Left ventricle myocardium inferior (tissue), 1 donor: ENCODE measurements at regions not wholly inside any gene's neighbourhood (a gene's known extent, or its start where the extent isn't known, plus 50 kb on each side); places are given as distances from the start of the nearest gene placed in this dataset.

Experiments
- DNase-seq: peaks from one replicate; pipeline ENCODE4 v3.0.0-alpha.2; 2020
- H3K27ac ChIP-seq: fragments of 200-600 bp; replicated peaks from 2 replicates; pipeline ENCODE4 v1.8.0; 2021
- H3K27me3 ChIP-seq: fragments of 200-600 bp; 2 replicates; pipeline ENCODE4 v1.8.0; 2021; ENCODE audit warnings: low read depth
- H3K36me3 ChIP-seq: fragments of 200-600 bp; 2 replicates; pipeline ENCODE4 v1.8.0; 2021
- H3K4me1 ChIP-seq: fragments of 200-600 bp; 2 replicates; pipeline ENCODE4 v1.8.0; 2021
- H3K4me3 ChIP-seq: fragments of 200-600 bp; 2 replicates; pipeline ENCODE4 v1.8.0; 2021; ENCODE audit warnings: mild to moderate bottlenecking, moderate library complexity
- H3K9me3 ChIP-seq: fragments of 200-600 bp; replicated peaks from 2 replicates; pipeline ENCODE4 v1.8.0; 2021
- intact Hi-C: fragments of 100-400 bp; cut with micrococcal nuclease; formaldehyde crosslinking; loops from one replicate; pipeline ENCODE4 v1.11.0; 2022
- TF ChIP-seq, protein P1 (sequence below): fragments of 200-600 bp; IDR thresholded peaks from 2 replicates; pipeline ENCODE4 v1.8.0; 2021; ENCODE audit warnings: antibody characterized with exemption, mild to moderate bottlenecking, borderline replicate concordance
- donor health status: DM: no; HTN: yes; CAD: no; lungs with severe emphysema.

- Histone ChIP-seq H3K4me1 (no peaks in the 10 kb centered on the region), H3K4me3 (no peak overlapping the region), H3K27ac (no peak overlapping the region), H3K36me3 (no peaks in the 10 kb centered on the region), H3K27me3 (no peaks in the 10 kb centered on the region), H3K9me3 (no peaks in the 10 kb centered on the region)
- intact Hi-C loops: no loop called here
- no peak for DNase-seq
- TF ChIP-seq, protein P1, sequence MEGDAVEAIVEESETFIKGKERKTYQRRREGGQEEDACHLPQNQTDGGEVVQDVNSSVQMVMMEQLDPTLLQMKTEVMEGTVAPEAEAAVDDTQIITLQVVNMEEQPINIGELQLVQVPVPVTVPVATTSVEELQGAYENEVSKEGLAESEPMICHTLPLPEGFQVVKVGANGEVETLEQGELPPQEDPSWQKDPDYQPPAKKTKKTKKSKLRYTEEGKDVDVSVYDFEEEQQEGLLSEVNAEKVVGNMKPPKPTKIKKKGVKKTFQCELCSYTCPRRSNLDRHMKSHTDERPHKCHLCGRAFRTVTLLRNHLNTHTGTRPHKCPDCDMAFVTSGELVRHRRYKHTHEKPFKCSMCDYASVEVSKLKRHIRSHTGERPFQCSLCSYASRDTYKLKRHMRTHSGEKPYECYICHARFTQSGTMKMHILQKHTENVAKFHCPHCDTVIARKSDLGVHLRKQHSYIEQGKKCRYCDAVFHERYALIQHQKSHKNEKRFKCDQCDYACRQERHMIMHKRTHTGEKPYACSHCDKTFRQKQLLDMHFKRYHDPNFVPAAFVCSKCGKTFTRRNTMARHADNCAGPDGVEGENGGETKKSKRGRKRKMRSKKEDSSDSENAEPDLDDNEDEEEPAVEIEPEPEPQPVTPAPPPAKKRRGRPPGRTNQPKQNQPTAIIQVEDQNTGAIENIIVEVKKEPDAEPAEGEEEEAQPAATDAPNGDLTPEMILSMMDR: no peak
Observed at GRCh38 chr5:130333089-130333488, 428.8 kb downstream of the CHSY3 start.

- H3K36me3 ChIP-seq: no peaks in the 10 kb centered on the region
- intact Hi-C loops: no loop called here
- H3K4me1 ChIP-seq: no peaks in the 10 kb centered on the region
- H3K4me3 ChIP-seq: no peak overlapping the region
- TF ChIP-seq, protein P1: no peak
- no peak overlapping the region for H3K27ac ChIP-seq
- DNase-seq: no peak
- H3K9me3 ChIP-seq: no peaks in the 10 kb centered on the region
- no peaks in the 10 kb centered on the region for H3K27me3 ChIP-seq
Observed at GRCh38 chr5:130331332-130331731, 427.1 kb downstream of the CHSY3 start.

DNA sequence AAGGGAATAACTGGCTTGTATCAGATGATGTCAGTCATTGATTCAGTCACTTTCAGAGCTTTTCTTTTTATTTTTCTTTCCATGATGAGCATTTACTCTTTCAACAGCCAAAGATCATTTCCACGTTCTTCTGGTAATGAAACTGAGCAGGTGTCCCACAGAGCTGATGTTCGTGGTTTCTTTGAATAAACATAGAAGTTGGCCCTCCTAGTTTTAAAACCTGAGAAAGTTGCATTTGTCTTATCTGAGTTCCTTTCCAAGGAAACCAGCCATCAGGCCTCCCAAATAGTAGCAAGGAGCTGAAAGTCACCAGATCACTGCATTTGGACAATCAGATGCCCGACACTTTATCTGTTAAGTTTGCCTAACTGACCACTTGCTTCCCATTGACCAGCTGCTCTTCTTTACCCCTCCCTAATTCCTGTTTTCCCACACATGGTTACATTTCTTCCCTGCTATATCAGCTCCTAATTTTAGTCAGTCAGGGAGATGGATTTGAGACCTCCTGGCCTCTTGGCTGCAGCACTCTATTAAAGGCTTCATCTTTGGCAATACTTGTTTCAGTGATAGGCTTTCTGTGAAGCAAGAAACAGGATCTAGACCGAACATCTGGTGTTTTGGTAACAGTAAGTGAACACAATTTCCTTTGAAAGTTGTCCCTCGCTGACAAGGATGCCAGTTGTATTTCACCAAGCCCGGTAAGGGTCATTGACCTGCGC is 420.8 kb downstream of the CHSY3 start:
- Histone ChIP-seq H3K4me1 (no peaks in the 10 kb centered on the region), H3K36me3 (no peaks in the 10 kb centered on the region), H3K27ac (no peak overlapping the region), H3K27me3 (no peaks in the 10 kb centered on the region), H3K4me3 (no peak overlapping the region), H3K9me3 (peaks cover 21% of the 10 kb centered on the region)
- intact Hi-C loops: no loop called here
- TF ChIP-seq, protein P1: no peak
- no peak for DNase-seq

DNA sequence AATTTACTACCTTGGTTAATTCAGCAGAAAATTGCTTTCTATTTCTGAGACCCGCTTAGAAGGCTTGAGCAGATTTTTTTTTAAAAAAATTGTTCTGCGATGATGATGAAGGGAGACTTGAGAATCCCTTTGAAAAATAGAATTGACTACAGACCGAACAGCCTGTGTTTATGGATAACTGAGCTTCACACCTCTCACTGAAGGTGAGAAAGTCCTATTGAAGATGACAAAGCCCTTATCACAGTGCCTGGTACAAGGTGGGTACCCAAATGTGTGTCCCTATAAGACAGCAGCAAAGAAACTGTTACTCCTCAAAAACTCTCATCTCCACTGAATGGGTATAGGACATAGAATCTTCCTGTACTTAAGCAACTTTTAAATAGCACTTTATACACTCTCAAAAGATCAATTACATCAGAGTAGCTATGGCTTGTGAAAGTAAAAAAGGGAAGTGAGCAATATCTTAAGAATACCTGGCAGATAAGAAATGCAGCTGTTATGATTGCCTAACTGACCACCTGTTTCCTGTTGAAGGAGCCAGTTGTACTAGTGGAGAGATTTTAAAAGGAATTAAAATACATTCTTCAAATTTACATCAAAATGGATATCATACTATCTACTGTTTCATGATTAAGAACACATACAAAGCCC is 419.7 kb downstream of the CHSY3 start:
- H3K9me3 ChIP-seq: peaks cover 22% of the 10 kb centered on the region
- H3K36me3 ChIP-seq: no peaks in the 10 kb centered on the region
- DNase-seq: no peak
- intact Hi-C loops: no loop called here
- H3K27me3 ChIP-seq: no peaks in the 10 kb centered on the region
- no peaks in the 10 kb centered on the region for H3K4me1 ChIP-seq
- TF ChIP-seq, protein P1: no peak
- H3K4me3 ChIP-seq: no peak overlapping the region
- H3K27ac ChIP-seq: no peak overlapping the region

- H3K9me3 ChIP-seq: peaks cover 22% of the 10 kb centered on the region
- no peaks in the 10 kb centered on the region for H3K4me1 ChIP-seq
- DNase-seq: no peak
- no peak overlapping the region for H3K4me3 ChIP-seq
- H3K36me3 ChIP-seq: no peaks in the 10 kb centered on the region
- intact Hi-C loops: no loop called here
- no peaks in the 10 kb centered on the region for H3K27me3 ChIP-seq
- TF ChIP-seq, protein P1: no peak
- no peak overlapping the region for H3K27ac ChIP-seq
Observed at GRCh38 chr5:130321931-130322330, 417.7 kb downstream of the CHSY3 start.
